HG03159 (cell line): ENCODE measurements at regions not wholly inside any gene's neighbourhood (a gene's known extent, or its start where the extent isn't known, plus 50 kb on each side); places are given as distances from the start of the nearest gene placed in this dataset.

ENCODE experiments used
- ATAC-seq: cut with Tn5 transposase; IDR thresholded peaks from one replicate; pipeline ENCODE4 v1.9.1; 2021; ENCODE audit warnings: mild to moderate bottlenecking, moderate library complexity; ENCODE audit not compliant: unreplicated experiment

- no peak for ATAC-seq
These were observed 78.9 kb upstream of the F3 start for GRCh38 chr1:94620345-94621031.

GRCh38 chr1:94619731-94620130 is 78.2 kb upstream of the F3 start:
- no peak for ATAC-seq

DNA sequence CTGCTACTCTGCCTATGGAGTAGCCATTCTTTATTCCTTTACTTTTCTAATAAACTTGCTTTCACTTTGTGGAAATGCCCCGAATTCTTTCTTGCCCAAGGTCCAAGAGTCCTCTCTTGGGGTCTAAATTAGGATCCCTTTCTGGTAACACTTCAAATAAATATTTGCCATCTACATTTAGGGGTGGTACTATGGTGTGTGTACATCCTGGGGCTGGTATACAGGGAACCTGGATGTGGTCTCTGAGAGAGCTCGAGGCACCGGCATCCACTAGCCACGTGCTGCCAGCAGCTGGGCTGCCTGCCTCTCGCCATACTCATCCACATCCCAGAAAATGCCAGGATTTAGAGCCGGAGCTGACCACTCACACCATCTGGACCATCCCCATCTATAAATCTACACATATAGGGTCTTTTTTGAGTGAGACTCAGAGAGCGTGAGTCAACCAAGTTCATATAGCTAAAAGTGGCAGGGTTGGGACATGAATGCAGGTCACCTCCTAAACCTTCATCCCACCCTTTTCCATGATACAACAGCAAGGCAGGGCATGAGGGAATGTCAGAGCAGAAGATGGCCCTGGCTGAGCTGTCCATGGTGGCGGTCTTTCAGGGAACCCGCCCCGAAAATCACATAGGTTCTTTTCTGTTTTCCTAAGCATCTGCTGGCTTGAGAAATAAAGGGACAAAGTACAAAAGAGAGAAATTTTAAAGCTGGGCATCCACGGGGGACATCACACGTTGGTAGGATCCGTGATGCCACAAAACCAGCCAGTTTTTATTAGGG is 76.6 kb upstream of the F3 start:
- no peak for ATAC-seq

DNA sequence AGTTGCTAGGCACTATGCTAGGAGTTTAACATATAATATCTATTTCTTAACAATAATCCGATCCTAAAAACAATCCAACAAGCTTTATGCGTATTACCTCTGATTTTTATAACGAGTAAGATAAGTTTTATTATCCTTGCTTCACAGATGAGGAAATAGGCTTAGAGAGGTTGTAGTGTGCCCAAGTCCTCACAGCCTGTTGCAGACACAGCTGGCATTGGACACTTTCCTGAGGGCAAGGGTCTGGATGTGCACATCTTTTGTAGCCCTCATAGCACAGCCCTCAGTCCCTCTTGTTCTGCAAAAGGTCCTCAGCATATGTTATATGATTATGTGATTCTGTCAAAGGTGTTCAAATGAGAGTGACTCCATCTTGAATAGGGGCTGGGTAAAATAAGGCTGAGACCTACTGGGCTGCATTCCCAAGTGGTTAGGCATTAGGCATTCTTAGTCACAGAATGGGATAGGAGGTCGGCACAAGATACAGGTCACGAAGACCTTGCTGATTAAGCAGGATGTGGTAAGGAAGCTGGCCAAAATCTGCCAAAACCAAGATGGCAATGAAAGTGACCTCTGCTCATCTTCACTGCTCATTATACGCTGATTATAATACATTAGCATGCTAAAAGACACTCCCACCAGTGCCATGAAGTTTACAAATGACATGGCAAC is 75.7 kb upstream of the F3 start:
- no peak for ATAC-seq

- no peak for ATAC-seq
These were observed 74.9 kb upstream of the F3 start for GRCh38 chr1:94616506-94616905.

- no peak for ATAC-seq
These were observed 73.4 kb upstream of the F3 start for GRCh38 chr1:94614996-94615395.

GRCh38 chr1:94614168-94614815 is 72.7 kb upstream of the F3 start:
- ATAC-seq, result no peak

- no peak for ATAC-seq
These were observed 71.1 kb upstream of the F3 start for GRCh38 chr1:94612525-94613204.

DNA sequence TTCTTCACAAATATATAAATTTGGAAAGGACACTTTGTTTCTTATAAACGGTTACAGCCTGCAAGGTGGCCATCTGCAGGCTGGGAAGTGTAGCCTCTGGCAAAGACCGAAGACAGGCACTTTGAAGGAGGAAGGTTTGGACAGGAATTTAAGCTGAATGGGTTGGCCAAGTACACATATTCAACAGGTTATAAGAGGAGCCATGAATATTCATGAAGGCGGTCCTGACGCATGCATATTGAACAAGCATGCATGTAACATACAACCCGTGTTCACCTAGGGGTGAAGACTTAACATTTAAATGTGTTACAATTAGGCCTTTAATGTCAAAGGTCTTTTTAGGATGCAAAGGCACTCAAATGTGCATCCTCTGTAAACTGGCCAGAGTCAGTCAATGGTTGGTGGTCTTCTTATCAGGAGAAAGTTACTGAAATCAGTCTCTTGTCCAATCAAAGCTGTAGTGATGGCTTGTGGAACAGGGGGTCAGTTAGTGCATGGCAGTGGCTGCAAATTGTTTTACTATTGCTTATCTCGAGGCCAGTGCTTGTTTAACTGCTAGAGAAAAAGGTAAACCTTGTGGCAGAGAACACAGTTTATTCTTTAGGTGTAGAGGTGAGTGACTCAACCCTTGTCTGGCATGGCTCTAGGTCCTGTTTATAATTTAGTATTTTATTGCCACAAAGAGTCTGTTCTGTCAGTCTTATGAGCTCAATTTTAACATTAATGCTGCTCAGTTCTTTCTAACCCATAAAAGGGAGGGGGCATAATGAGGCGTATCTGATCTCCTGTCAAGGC is 70.3 kb upstream of the F3 start:
- no peak for ATAC-seq

DNA sequence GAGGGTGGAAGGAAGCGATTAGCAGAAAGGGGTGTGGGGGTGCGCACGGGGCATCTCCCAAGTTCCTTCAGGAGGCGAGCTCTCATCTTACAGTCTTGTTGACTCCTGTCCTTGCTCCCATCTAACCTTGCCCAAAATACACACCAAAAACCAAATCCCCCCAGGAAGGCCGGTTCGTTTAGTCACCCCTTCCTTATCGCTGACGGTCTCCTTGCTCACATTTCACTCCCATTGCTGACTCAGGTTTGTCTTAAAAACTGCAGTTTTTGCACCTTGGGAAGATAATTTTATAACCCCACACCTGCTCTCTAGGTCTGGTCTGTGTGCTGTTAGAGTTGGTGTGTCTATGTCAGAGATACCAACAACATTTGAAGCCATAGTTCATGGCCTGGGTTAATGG is 68.1 kb upstream of the F3 start:
- no peak for ATAC-seq

GRCh38 chr1:94608852-94609530 is 67.4 kb upstream of the F3 start:
- ATAC-seq, result no peak

GRCh38 chr1:94608142-94608851 is 66.7 kb upstream of the F3 start:
- ATAC-seq, result no peak

DNA sequence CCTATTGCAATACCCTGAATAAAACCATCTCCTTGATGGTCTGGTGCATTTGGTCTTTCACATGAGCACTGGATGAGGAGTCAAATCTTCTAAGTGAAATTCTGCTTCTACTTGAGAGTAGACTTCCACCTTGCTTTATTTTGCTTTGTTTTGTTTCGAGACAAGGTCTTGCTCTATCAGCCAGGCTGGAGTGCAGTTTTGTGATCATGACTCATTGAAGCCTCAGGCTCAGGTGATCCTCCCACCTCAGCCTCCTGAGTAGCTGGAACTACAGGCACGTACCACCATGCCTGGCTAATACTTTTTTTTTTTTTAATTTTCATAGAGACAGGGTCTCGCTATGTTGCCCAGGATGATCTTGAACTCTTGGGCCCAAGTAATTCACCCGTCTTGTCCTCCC is 65.8 kb upstream of the F3 start:
- ATAC-seq, result no peak

GRCh38 chr1:94606471-94606870 is 64.9 kb upstream of the F3 start:
- no peak for ATAC-seq

DNA sequence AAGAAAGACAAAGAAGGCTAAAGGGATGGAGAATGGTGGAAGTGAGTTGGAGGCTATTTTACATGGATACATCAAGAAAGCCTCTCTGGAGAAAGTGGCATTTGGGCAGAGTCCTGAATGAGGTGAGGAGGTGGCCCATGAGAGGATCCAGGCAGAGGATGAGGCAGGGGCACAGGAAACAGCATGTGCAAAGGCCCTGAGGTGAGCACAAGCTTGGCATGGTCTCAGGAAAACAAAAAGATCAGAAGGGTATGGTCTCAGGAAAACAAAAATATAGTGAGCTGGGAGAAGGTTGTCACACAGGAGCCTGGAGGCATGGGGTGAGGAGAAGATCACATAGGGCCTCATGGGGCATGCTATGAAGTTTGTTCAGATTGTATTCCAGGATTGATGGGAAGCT is 62.1 kb upstream of the F3 start:
- no peak for ATAC-seq

DNA sequence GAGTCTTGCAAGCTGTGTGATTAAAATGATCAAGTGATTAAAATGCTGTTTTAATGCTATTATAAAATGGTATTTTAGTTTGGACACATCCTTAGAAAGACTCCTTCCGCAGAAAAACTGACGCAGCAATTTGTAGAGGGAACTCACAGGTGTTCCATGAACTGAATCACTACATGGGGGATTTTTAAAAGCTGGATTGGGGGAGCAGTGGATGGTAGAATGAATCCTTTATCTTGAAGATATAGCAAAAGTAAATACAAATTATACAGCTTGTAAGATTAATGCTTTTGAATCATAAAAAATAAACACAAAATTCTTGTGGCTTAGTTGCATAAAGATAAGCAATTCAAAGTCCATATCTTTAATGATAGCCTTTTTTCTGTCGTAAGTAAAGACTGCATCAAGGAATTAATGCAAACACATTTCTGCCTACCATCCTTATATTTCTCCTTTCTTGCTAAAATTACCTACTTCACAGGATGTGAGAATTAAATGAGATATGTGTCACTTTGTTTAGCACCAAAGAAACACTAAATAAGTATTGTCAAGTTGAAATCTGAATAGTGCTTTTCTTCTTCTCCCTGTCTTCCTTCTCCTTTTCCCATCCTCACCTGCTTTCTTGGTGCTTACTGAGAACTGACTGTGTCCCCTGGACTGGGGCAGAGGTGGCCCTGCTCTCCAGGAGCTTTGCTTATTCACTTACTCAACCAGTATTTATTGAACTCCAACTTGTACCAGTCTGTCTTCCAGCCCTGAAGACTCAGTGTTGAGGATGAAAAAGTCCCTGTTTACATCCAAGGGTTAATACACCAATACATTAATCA is 61.5 kb upstream of the F3 start:
- no peak for ATAC-seq

DNA sequence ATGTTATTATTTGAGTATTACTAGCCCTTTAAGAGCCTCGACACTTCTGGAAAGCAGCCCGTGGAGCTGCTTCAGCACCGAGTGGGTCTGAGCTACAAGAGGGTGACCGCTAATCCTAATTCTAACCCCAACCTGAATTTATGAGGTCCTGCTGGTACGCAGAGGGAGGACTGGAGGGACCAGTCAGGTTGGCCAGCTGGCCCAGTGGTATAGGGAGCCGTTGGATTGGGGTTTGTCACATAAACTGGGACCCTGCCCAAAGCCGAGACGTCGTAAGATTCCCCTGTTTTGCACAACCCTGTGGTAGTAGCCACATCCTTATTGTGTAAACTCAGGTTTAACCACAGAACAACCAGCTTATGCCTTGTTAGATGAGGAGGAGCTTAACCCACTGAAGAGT is 60.8 kb upstream of the F3 start:
- no peak for ATAC-seq

- no peak for ATAC-seq
These were observed 59.0 kb upstream of the F3 start for GRCh38 chr1:94600556-94600955.
